ENCODE measurements at regions not wholly inside any gene's neighbourhood (a gene's known extent, or its start where the extent isn't known, plus 50 kb on each side); places are given as distances from the start of the nearest gene placed in this dataset.

DNA sequence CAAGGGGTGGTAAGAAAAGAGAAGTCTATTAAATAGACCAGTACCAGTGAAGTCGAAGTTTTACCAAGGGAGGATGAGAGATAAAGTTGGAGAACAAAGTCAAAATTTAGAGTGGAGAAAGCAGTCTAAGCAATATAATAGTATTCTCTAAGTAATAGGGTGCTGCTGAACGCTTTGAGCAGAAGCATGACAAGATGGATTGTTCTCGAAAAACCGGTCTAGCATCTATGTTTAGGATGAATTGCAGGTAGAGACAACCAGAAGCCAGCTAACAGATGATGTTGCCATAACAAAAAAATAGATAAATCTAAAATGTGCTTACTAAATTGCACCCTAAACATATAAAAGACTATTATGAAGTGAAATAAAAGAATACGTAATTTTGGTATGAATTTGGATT is 237.0 kb downstream of the PRELID2 start:
- Histone ChIP-seq H3K9me3 (ENCODE audit: low read length) (no peaks in the 10 kb centered on the region), H3K27ac (ENCODE audit: low read depth, low read length) (no peak overlapping the region), H3K36me3 (ENCODE audit: insufficient read depth, low read length) (no peaks in the 10 kb centered on the region), H3K4me3 (ENCODE audit: low read depth in 1 of 2, low read length in 2 of 2) (no peak overlapping the region), H3K4me1 (ENCODE audit: insufficient read depth, low read length) (no peaks in the 10 kb centered on the region), H3K27me3 (ENCODE audit: control insufficient read depth in 1 of 2, insufficient read depth in 2 of 2, low read length in 2 of 2) (no peaks in the 10 kb centered on the region), H3K9ac (ENCODE audit: low read length) (no peak overlapping the region)

DNA sequence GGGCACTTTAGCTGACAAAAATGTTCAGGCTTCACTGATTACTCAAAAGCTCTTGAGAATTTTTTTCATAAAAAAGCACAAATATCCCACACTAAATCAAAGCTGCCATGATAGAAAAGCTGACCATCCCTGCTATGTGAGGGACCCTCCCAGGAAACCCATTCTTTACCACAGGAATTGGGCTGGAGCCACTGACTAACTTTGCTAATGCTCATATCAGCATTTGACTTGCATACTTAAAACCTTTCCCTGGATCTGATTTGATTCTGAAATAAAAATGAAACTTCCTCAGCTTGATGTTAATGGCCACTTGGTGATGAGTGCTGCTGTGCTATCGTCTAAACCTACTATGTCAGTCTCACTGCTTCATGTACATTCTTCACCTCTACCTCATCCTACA is 243.6 kb downstream of the PRELID2 start:
- H3K27ac ChIP-seq (ENCODE audit: low read depth, low read length) = no peak overlapping the region
- no peaks in the 10 kb centered on the region for H3K4me1 ChIP-seq (ENCODE audit: insufficient read depth, low read length)
- H3K27me3 ChIP-seq (ENCODE audit: control insufficient read depth in 1 of 2, insufficient read depth in 2 of 2, low read length in 2 of 2) = no peaks in the 10 kb centered on the region
- no peaks in the 10 kb centered on the region for H3K36me3 ChIP-seq (ENCODE audit: insufficient read depth, low read length)
- H3K9ac ChIP-seq (ENCODE audit: low read length) = no peak overlapping the region
- H3K4me3 ChIP-seq (ENCODE audit: low read depth in 1 of 2, low read length in 2 of 2) = no peak overlapping the region
- no peaks in the 10 kb centered on the region for H3K9me3 ChIP-seq (ENCODE audit: low read length)

DNA sequence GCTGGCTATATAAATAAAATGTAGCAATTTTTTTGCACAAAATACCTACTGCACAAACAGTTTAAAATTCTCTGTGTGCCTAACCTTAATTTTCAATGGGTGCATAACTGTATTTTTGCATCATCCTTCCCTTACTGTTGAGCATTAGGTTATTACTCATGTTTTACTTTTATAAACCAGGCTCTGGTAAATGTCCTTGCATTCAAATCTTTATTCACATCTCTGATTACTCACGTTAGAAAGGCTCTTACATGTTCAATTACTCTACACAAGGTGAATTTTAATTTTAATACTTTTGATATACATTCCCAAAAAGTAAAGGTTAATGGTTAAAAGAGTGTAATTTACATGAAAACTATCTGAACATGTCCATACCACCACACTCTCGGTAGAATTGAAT is 246.1 kb downstream of the PRELID2 start:
- H3K27ac ChIP-seq (ENCODE audit: low read depth, low read length) = no peak overlapping the region
- no peaks in the 10 kb centered on the region for H3K27me3 ChIP-seq (ENCODE audit: control insufficient read depth in 1 of 2, insufficient read depth in 2 of 2, low read length in 2 of 2)
- H3K36me3 ChIP-seq (ENCODE audit: insufficient read depth, low read length) = no peaks in the 10 kb centered on the region
- no peaks in the 10 kb centered on the region for H3K9me3 ChIP-seq (ENCODE audit: low read length)
- H3K4me1 ChIP-seq (ENCODE audit: insufficient read depth, low read length) = no peaks in the 10 kb centered on the region
- H3K9ac ChIP-seq (ENCODE audit: low read length) = no peak overlapping the region
- no peak overlapping the region for H3K4me3 ChIP-seq (ENCODE audit: low read depth in 1 of 2, low read length in 2 of 2)

DNA sequence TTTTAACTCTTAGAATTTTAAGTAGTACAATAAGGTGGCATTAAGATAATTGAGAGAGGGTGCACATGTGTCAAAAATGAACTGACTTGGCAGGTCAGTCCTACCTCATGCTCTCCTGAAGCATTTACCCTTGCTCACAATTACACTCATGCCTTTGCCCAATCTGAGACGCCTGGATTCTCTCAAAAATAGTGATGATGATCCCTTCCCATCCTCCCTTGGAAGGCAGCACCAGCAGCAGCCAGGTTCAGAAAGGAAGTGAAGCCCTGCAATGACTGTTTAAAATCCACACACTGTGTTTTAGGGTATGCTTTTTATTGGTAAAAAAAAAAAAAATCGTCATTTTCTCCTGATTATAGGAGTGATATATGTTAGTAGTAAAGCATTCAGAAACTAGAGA is 246.6 kb downstream of the PRELID2 start:
- Histone ChIP-seq H3K9me3 (ENCODE audit: low read length) (no peaks in the 10 kb centered on the region), H3K27me3 (ENCODE audit: control insufficient read depth in 1 of 2, insufficient read depth in 2 of 2, low read length in 2 of 2) (no peaks in the 10 kb centered on the region), H3K36me3 (ENCODE audit: insufficient read depth, low read length) (no peaks in the 10 kb centered on the region), H3K4me1 (ENCODE audit: insufficient read depth, low read length) (no peaks in the 10 kb centered on the region), H3K27ac (ENCODE audit: low read depth, low read length) (no peak overlapping the region), H3K9ac (ENCODE audit: low read length) (no peak overlapping the region), H3K4me3 (ENCODE audit: low read depth in 1 of 2, low read length in 2 of 2) (no peak overlapping the region)

DNA sequence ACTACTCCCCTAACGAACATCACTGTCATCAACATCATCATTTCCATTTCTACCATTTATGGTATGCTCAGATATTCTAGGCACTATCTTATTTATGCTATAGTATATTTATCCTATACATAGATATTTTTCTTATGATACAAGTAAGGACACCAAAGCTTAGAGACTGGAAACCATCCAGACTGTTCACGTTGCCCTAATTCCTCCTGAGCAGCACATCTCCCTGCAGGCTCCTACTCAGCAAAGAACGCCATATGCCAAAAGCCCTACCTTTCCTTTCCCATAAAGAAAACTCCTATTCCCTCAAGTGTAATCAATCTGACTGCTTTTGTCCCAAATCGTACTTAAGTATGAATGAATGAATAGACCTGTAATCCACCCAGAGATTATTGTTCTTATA is 247.0 kb downstream of the PRELID2 start:
- H3K9ac ChIP-seq (ENCODE audit: low read length) = no peak overlapping the region
- no peaks in the 10 kb centered on the region for H3K27me3 ChIP-seq (ENCODE audit: control insufficient read depth in 1 of 2, insufficient read depth in 2 of 2, low read length in 2 of 2)

DNA sequence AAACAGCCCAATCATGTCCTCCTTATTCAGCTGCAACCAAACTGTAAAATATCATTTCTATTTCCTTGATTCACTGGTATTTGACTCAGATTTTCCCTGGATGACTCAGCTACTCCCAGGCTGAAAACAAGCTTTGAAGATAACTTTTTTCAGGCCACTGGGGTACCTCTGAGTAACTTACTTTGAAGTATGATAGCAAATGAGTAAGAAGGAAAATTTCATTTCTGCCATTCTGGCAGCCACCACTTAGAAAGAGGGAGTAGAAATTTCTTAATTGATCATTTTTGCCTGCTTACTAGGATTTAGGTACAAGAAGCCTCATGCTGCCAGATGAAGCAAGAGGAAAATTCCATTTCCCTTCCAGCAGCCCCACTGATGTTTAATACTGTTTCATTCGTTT is 247.4 kb downstream of the PRELID2 start:
- no peaks in the 10 kb centered on the region for H3K4me1 ChIP-seq (ENCODE audit: insufficient read depth, low read length)
- no peaks in the 10 kb centered on the region for H3K27me3 ChIP-seq (ENCODE audit: control insufficient read depth in 1 of 2, insufficient read depth in 2 of 2, low read length in 2 of 2)
- no peaks in the 10 kb centered on the region for H3K36me3 ChIP-seq (ENCODE audit: insufficient read depth, low read length)
- no peaks in the 10 kb centered on the region for H3K9me3 ChIP-seq (ENCODE audit: low read length)
- H3K27ac ChIP-seq (ENCODE audit: low read depth, low read length) = no peak overlapping the region
- no peak overlapping the region for H3K9ac ChIP-seq (ENCODE audit: low read length)
- no peak overlapping the region for H3K4me3 ChIP-seq (ENCODE audit: low read depth in 1 of 2, low read length in 2 of 2)

More for the DNA sequence above, 247.0 kb downstream of the PRELID2 start:
- Histone ChIP-seq H3K27ac (ENCODE audit: low read depth, low read length) (no peak overlapping the region), H3K4me3 (ENCODE audit: low read depth in 1 of 2, low read length in 2 of 2) (no peak overlapping the region), H3K9me3 (ENCODE audit: low read length) (no peaks in the 10 kb centered on the region), H3K36me3 (ENCODE audit: insufficient read depth, low read length) (no peaks in the 10 kb centered on the region), H3K4me1 (ENCODE audit: insufficient read depth, low read length) (no peaks in the 10 kb centered on the region)

DNA sequence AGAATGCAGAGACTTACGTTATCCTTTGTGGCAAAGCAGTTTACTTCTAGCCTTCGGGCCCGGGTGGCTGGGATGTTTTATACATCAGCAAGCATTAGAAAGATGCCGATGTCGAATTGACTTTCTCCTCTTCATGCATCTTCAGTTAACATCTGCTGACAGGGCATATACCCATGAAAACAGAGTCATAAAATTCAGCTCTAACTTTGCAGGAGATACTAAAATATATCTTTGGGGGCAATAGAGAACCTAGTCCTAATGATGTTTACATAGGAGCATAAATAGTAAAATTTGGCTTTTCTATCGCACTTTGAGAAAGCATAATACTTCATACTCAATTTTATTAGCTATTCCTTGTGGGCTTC is 247.9 kb downstream of the PRELID2 start:
- H3K4me1 ChIP-seq (ENCODE audit: insufficient read depth, low read length) = no peaks in the 10 kb centered on the region
- H3K27ac ChIP-seq (ENCODE audit: low read depth, low read length) = no peak overlapping the region
- no peaks in the 10 kb centered on the region for H3K27me3 ChIP-seq (ENCODE audit: control insufficient read depth in 1 of 2, insufficient read depth in 2 of 2, low read length in 2 of 2)
- no peaks in the 10 kb centered on the region for H3K9me3 ChIP-seq (ENCODE audit: low read length)
- H3K4me3 ChIP-seq (ENCODE audit: low read depth in 1 of 2, low read length in 2 of 2) = no peak overlapping the region
- H3K36me3 ChIP-seq (ENCODE audit: insufficient read depth, low read length) = no peaks in the 10 kb centered on the region
- no peak overlapping the region for H3K9ac ChIP-seq (ENCODE audit: low read length)

DNA sequence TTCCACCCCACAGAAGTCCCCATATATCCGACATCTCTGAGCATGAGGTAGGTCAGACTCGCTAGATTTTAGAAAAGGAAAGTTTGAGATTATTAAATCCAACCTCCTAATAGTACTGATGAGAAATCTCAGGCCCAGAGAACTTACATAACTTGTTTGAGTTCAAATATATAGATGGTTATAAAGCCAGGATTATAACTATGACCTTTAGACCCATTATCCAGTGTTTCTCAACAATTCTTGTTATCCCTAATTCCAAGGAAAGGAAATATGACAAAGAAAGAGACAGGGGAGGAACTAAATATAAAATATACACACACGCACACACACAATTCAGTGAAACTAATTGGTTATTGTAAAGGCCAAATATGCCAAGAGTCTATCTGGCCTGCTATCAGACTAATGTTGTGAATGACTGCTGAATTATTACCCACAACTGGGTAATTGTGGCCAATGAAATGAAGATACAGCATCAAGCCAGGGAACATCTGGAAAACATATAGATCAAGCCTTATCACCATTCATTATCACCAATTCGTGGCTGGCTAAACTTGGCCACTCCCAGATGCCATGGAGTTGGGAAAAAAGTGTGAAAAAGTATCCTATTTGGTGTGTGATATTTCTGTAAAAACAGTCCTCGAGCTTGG is 248.4 kb downstream of the PRELID2 start:
- H3K9ac ChIP-seq (ENCODE audit: low read length) = no peak overlapping the region
- H3K36me3 ChIP-seq (ENCODE audit: insufficient read depth, low read length) = no peaks in the 10 kb centered on the region
- H3K27ac ChIP-seq (ENCODE audit: low read depth, low read length) = no peak overlapping the region
- H3K4me3 ChIP-seq (ENCODE audit: low read depth in 1 of 2, low read length in 2 of 2) = no peak overlapping the region
- H3K4me1 ChIP-seq (ENCODE audit: insufficient read depth, low read length) = no peaks in the 10 kb centered on the region
- no peaks in the 10 kb centered on the region for H3K9me3 ChIP-seq (ENCODE audit: low read length)
- H3K27me3 ChIP-seq (ENCODE audit: control insufficient read depth in 1 of 2, insufficient read depth in 2 of 2, low read length in 2 of 2) = no peaks in the 10 kb centered on the region

DNA sequence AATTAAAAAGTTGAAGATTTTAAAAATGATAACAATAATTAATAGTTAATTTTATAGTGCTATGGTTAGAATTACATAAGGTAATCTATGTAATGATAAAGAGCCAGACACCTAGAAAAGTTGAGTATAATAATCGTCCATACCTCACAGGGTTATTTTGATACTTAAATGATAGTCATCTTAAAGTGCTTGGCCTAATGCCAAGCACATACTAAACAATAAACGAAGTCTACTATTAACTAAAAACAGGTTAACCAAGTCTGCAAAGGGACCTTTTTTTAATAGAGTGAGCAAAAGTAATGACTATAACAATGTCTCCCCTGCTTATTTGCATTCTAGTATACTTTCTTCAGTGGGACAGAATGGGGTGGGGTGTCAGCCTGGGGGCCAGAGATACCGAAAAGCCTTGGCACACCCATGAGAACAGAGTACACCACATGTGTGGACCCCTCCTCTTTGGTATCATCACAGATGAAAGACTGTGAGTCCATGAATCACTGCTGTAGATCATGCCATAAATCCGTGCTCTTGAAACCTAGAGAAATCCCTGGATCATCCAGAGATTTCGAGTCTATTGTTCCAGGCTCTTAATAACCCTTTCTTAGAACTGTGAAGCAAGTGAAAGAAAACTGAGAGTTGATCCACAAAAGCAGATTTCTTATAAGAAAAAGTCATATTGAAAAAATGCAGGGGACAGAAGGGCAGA is 249.5 kb downstream of the PRELID2 start:
- Histone ChIP-seq H3K36me3 (ENCODE audit: insufficient read depth, low read length) (no peaks in the 10 kb centered on the region), H3K4me1 (ENCODE audit: insufficient read depth, low read length) (no peaks in the 10 kb centered on the region), H3K4me3 (ENCODE audit: low read depth in 1 of 2, low read length in 2 of 2) (no peak overlapping the region), H3K9me3 (ENCODE audit: low read length) (no peaks in the 10 kb centered on the region), H3K27ac (ENCODE audit: low read depth, low read length) (no peak overlapping the region), H3K27me3 (ENCODE audit: control insufficient read depth in 1 of 2, insufficient read depth in 2 of 2, low read length in 2 of 2) (no peaks in the 10 kb centered on the region), H3K9ac (ENCODE audit: low read length) (no peak overlapping the region)

DNA sequence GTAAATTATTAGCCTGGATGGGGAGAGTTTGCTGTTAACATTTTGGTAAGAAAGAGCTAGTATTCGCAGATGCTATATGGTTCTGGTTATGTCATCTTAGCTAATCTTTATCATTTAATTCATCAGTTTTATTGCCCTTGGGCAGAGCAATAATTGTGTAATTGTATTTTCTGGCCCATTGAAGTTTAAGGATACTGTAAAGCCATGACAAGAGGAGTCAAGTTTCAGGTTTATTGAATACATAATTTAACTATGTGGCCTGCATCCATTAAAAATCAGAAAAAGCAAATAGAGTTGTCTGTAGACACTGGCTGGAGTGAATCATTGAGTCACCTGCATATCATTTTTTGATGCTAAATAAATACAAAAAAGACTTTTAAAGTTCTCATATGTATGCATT is 255.8 kb downstream of the PRELID2 start:
- Histone ChIP-seq H3K36me3 (ENCODE audit: insufficient read depth, low read length) (no peaks in the 10 kb centered on the region), H3K9ac (ENCODE audit: low read length) (no peak overlapping the region), H3K4me1 (ENCODE audit: insufficient read depth, low read length) (no peaks in the 10 kb centered on the region), H3K27ac (ENCODE audit: low read depth, low read length) (no peak overlapping the region), H3K27me3 (ENCODE audit: control insufficient read depth in 1 of 2, insufficient read depth in 2 of 2, low read length in 2 of 2) (no peaks in the 10 kb centered on the region), H3K9me3 (ENCODE audit: low read length) (no peaks in the 10 kb centered on the region), H3K4me3 (ENCODE audit: low read depth in 1 of 2, low read length in 2 of 2) (no peak overlapping the region)

DNA sequence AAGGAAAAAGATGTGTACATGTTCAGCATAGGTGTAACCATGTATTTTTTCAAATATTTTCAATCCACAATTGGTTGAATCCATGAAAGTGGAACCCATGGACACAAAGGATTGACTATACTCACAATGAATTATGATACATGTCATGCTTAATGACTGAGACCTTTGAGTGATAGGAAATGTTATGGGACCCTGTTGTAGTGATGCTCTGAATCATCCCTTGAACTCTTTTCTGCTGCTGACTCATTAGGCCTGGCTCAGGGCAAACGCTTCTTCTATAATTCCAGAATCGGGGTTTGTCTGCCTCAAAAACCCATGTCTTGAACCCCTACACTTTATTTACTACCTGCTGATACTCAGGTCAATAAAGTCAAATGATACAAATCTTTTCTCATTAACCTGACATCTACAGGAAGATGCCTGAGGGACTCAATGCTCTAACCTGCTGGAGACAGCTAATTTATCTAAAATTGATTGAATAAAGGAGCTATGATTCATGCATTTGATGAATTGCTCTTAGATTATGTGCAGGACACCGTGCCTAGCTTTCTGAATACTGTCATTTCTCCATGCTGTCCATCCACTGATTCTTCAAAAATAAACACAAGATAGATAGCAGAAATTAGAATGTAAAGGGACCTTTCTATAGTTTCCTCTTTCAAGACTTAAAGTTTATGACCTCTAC is 260.1 kb downstream of the PRELID2 start:
- H3K36me3 ChIP-seq (ENCODE audit: insufficient read depth, low read length) = no peaks in the 10 kb centered on the region
- no peak overlapping the region for H3K27ac ChIP-seq (ENCODE audit: low read depth, low read length)
- no peak overlapping the region for H3K4me3 ChIP-seq (ENCODE audit: low read depth in 1 of 2, low read length in 2 of 2)
- no peak overlapping the region for H3K9ac ChIP-seq (ENCODE audit: low read length)
- H3K9me3 ChIP-seq (ENCODE audit: low read length) = no peaks in the 10 kb centered on the region
- H3K27me3 ChIP-seq (ENCODE audit: control insufficient read depth in 1 of 2, insufficient read depth in 2 of 2, low read length in 2 of 2) = no peaks in the 10 kb centered on the region
- H3K4me1 ChIP-seq (ENCODE audit: insufficient read depth, low read length) = no peaks in the 10 kb centered on the region

DNA sequence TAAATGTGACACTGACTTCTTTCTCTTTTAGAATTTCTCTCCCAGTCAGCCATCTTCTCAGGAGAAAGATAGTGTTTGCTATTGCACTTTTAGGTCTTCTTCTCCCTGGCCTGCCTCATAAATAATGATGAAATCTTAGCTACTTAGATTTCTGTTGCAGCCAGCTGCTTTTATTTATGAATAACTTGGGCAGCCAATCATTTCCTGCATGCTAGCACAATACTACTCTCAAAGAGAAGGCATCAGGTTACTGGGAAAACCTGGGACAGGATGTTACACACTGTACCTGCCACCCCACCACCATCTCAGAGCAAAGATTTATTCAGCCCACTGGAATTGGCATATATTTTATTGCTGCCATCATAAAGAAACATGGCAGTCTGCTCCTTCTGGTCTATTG is 266.6 kb downstream of the PRELID2 start:
- Histone ChIP-seq H3K36me3 (ENCODE audit: insufficient read depth, low read length) (no peaks in the 10 kb centered on the region), H3K27ac (ENCODE audit: low read depth, low read length) (no peak overlapping the region), H3K9me3 (ENCODE audit: low read length) (no peaks in the 10 kb centered on the region), H3K4me3 (ENCODE audit: low read depth in 1 of 2, low read length in 2 of 2) (no peak overlapping the region), H3K9ac (ENCODE audit: low read length) (no peak overlapping the region), H3K4me1 (ENCODE audit: insufficient read depth, low read length) (no peaks in the 10 kb centered on the region), H3K27me3 (ENCODE audit: control insufficient read depth in 1 of 2, insufficient read depth in 2 of 2, low read length in 2 of 2) (no peaks in the 10 kb centered on the region)

Measured in muscle layer of colon (tissue), 2 donors.